ENCODE measurements at regions not wholly inside any gene's neighbourhood (a gene's known extent, or its start where the extent isn't known, plus 50 kb on each side); places are given as distances from the start of the nearest gene placed in this dataset.

GRCh38 chr12:77640356-77640755, 190.3 kb upstream of the NAV3 start:
- H3K4me3 ChIP-seq (ENCODE audit: low read depth, low read length): no peak overlapping the region
- TF ChIP-seq CTCF (IDR thresholded peaks at IDR 0.05; ENCODE audit: low read depth, low read length): no peak

GRCh38 chr12:77630790-77631445, 199.8 kb upstream of the NAV3 start:
- H3K4me3 ChIP-seq (ENCODE audit: low read depth, low read length): no peak overlapping the region
- no peak for TF ChIP-seq CTCF (IDR thresholded peaks at IDR 0.05; ENCODE audit: low read depth, low read length)

- no peak for TF ChIP-seq CTCF (IDR thresholded peaks at IDR 0.05; ENCODE audit: low read depth, low read length)
- no peak overlapping the region for H3K4me3 ChIP-seq (ENCODE audit: low read depth, low read length)
Measured at GRCh38 chr12:77630344-77630743, 200.3 kb upstream of the NAV3 start.

- TF ChIP-seq CTCF (IDR thresholded peaks at IDR 0.05; ENCODE audit: low read depth, low read length): no peak
- H3K4me3 ChIP-seq (ENCODE audit: low read depth, low read length): no peak overlapping the region
Measured at GRCh38 chr12:77629141-77629540, 201.6 kb upstream of the NAV3 start.

GRCh38 chr12:77625441-77625840, 205.3 kb upstream of the NAV3 start:
- no peak overlapping the region for H3K4me3 ChIP-seq (ENCODE audit: low read depth, low read length)
- TF ChIP-seq CTCF (IDR thresholded peaks at IDR 0.05; ENCODE audit: low read depth, low read length): no peak

- no peak overlapping the region for H3K4me3 ChIP-seq (ENCODE audit: low read depth, low read length)
- TF ChIP-seq CTCF (IDR thresholded peaks at IDR 0.05; ENCODE audit: low read depth, low read length): no peak
Measured at GRCh38 chr12:77619425-77619824, 211.3 kb upstream of the NAV3 start.

GRCh38 chr12:77617818-77618217, 212.9 kb upstream of the NAV3 start:
- no peak for TF ChIP-seq CTCF (IDR thresholded peaks at IDR 0.05; ENCODE audit: low read depth, low read length)
- no peak overlapping the region for H3K4me3 ChIP-seq (ENCODE audit: low read depth, low read length)
